ENCODE measurements at regions not wholly inside any gene's neighbourhood (a gene's known extent, or its start where the extent isn't known, plus 50 kb on each side); places are given as distances from the start of the nearest gene placed in this dataset.
"Not testable (repeated sequence)": the region's sequence is repeated elsewhere in the genome, so short reads cannot be mapped to it uniquely, and the experiment has no call there.

- no peak for DNase-seq (ENCODE audit: low read depth in 2 of 2)
Measured at GRCh38 chr17:72446525-72447250, 325.9 kb downstream of the SOX9 start.

GRCh38 chr17:72447251-72447640 lies 326.4 kb downstream of the SOX9 start:
- DNase-seq (ENCODE audit: low read depth in 2 of 2), result no peak

DNA sequence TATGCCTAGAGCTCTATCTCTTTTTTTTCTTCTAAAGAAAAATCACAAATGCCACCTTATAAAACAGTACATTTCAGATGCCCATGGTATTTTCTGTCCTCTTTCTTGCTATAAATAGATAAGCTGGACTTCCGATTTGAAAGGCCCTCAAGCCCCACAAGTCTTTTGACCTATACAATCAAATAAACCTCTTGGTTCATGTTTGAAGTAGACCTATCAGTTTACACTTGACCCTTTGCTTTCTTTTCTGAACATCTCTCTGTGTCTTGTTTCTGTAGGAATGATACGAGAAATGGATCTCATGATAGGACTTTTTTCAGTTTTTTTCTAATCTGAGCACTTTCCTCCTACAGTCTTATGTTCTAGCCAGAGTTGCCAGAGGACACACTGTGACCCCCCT lies 327.2 kb downstream of the SOX9 start:
- DNase-seq (ENCODE audit: low read depth in 2 of 2), result no peak

DNA sequence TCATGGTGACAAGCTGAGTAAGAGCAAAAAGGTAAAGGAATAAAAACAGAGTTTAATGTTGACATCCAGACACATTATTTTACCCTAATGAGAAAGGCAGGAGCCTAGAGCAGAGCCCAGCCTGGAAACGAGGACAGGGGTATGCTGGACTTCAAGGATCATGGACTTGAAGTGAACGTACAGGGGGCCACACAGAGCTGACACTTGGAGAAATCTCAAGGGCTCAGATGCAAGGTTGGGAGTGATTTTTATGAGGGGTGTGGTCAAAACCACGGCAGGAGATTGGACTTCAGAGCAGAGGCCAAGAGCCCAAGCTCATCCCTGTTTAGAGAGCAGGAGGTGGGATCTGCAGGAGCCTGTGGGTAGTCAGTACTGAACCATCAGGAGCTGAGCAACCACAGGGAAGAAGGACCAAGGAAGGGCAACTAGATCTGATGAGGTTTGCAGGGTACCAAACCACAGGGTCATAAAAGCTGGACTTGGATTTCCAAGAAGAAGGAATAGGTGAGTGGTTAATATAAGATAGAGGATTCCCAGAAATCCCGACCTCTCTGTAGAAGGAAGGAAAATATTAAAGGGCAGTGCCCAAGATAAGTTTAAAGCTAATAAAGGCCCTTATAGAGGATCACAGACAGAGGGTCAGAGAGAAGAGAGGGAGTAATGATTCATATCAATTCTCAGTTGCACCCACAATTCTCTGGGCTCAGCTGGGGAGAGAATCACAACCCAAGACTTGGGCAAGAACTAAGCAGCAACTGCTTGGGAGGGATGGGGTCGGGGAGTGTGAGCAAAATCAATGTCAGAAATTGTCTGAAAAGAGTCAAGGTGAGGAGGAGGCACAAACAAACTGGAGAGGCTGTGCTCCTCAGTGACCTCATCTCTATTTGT lies 331.7 kb downstream of the SOX9 start:
- no peak for DNase-seq (ENCODE audit: low read depth in 2 of 2)

GRCh38 chr17:72454342-72454741 lies 333.5 kb downstream of the SOX9 start:
- DNase-seq (ENCODE audit: low read depth in 2 of 2), result no peak

GRCh38 chr17:72455562-72455961 lies 334.7 kb downstream of the SOX9 start:
- DNase-seq (ENCODE audit: low read depth in 2 of 2), result no peak

DNA sequence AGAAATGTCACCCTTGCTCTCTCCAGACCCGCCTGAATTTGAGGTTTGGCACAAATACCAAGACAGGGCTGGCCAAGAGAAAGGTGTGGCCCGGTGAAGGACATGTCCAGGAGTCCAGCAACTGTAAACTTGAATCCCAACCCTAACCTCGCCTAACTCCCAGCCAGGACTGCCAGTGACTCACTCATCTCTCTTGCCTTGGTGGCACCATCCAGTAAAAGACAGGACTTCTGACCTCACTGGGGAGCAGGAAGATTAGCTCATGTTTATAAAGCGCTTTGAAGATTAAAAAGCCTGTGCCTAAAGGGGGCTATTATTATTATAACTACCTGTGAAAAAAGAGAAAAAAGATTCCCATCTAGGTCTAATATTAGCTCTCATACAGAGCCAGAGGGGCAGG lies 335.3 kb downstream of the SOX9 start:
- DNase-seq (ENCODE audit: low read depth in 2 of 2), result no peak

DNA sequence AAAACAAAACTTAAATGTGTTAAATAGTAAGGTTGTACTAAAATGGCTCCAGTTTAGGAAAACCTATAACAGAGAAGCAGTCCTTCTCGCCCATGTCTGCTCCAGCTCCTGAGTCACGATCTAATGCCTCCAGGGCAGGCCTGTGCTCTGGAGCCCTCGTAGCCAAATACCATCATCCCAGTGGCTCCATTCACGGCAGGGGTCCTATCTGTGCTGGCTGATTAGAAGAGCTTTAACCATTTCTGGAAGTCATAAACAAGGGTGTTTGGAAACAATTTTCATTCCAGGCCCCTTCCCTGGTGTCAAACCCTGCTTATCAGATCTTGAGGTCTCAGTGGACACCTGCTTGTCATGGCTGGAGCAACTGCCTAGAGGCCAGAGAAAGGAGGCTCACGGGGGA lies 336.9 kb downstream of the SOX9 start:
- no peak for DNase-seq (ENCODE audit: low read depth in 2 of 2)

DNA sequence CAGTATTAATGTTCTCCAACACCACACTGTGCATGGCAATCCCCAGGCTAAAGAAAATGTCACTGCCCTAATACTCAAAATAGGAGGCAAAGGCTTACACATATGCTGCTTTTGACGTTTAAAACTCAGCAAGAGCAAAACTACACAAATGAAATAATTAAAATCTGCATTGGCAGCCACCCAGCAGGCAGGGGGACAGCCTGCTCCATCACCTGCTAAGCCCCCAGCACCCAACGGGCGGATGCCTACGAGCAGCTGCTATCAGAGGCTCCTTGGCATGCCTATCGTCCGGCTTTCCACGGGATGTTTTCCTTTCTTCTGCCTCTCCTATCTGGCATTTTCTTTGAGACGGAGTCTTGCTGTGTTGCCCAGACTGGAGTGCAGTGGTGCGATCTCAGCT lies 337.5 kb downstream of the SOX9 start:
- DNase-seq (ENCODE audit: low read depth in 2 of 2), result no peak

DNA sequence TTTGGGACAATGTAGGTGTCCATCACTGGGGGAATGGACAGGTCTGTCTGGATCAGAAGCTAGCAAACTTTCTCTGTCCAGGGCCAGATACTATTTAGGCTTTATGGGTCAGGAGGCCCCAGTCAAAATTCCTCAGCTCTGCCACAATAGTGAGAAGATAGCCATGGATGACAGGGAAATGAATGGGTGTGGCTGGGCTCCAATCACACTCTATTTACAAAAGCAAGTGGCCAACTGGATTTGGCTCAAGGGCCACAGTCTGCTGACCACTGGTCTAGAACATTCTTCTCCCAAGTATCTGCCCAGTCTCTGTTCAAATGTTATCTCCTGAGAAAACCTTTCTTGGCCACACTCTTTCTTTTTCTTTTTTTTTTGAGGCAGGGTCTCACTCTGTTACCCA lies 339.9 kb downstream of the SOX9 start:
- no peak for DNase-seq (ENCODE audit: low read depth in 2 of 2)

DNA sequence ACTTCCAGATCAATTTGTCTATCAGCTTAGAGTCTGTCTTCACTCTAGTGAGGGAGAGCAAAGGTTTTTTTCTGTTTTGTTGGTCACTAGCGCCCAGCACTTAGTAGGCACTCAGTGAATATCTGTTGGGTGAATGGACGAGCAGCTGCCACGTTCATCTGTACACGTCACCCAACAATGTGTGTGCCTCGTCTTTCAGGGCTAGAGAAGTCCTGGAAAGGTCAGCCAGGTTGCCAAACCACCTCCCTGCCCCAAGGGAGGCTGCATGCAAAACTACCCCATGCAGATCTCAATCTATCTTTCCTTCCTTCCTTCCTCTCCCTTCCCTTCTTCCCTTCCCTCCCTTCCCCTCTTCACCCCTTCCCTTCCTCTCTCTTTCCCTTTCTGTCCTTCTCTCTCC lies 340.9 kb downstream of the SOX9 start:
- DNase-seq (ENCODE audit: low read depth in 2 of 2), result no peak

GRCh38 chr17:72462407-72462806 lies 341.6 kb downstream of the SOX9 start:
- no peak for DNase-seq (ENCODE audit: low read depth in 2 of 2)

GRCh38 chr17:72462814-72463213 lies 342.0 kb downstream of the SOX9 start:
- DNase-seq (ENCODE audit: low read depth in 2 of 2), result no peak

GRCh38 chr17:72463287-72464102 lies 342.7 kb downstream of the SOX9 start:
- DNase-seq (ENCODE audit: low read depth in 2 of 2), result no peak

DNA sequence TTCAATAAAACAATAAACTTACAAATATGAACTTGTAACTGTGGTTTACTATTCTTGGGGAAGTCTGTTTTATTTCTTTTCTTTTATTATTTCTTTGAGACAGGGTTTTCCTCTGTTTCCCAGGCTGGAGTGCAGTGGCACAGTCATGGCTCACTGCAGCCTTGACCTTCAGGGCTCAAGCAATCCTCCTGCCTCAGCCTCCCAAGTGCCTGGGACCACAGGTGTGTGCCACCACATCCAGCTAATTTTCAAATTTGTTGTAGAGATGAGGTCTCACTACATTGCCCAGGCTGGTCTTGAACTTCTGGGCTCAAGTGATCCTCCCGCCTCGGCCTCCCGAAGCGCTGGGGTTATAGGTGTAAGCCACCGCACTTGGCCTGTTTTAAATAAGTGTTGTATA lies 343.4 kb downstream of the SOX9 start:
- not testable (repeated sequence) for DNase-seq (ENCODE audit: low read depth in 2 of 2)

DNA sequence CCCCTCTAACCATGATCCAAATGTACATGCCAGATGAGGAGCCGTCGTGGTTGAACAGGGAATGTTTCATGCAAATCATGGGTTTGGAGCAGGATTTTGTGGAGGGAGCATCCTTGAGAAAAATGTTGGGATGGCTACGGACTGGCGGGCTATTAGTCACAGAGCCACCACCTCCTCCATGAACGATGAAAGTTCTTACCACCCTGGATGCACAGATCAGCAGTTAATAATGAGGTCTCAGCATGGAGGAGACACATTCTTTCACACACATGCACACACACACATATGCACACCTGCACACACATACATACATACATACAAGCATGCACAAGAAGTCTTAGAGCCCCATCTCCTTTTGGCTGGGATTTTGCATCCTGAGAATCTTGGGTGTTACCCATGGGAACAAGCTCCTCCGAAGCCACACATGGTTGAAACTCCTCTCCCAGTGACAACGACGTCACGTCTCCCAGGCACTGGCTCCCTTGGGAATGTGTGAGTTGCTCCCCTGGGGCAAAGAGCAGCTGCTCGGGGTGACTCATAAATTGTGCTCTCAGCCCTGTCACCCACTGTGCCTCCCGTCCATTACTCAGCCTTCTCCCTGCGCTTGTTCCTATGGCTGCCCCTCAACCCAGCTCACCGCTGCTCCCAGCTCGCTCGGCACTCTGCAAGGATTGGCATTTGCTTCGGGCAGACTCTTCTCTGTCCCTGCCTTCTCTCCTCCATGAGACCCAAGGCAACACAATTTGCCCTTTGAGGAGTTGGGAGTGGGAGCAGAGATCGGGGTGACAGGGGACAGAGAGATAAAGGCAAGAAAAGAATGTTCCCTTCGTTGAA lies 344.6 kb downstream of the SOX9 start:
- no peak for DNase-seq (ENCODE audit: low read depth in 2 of 2)

- DNase-seq (ENCODE audit: low read depth in 2 of 2), result no peak
Measured at GRCh38 chr17:72466199-72466598, 345.4 kb downstream of the SOX9 start.

- no peak for DNase-seq (ENCODE audit: low read depth in 2 of 2)
Measured at GRCh38 chr17:72466606-72467005, 345.8 kb downstream of the SOX9 start.

GRCh38 chr17:72467841-72468653 lies 347.2 kb downstream of the SOX9 start:
- DNase-seq (ENCODE audit: low read depth in 2 of 2), result no peak

DNA sequence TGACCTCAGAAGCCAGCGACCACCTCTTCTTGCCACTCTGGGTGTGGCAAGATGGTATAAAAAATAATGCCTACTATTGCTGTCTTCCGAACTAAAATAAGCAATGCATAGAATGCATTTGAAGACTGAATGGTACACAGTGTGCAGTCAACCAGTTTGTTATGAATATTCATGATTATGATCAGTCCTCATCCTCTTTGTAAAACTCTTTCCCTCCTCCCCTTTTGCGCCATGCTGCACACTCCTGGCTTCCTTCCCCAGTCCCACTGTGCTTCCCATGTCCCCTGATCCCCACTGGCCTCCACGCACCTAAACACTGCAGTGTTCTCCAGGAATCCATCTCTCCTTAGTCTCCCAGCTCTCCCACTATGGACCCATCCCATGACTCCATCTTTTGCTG lies 348.0 kb downstream of the SOX9 start:
- no peak for DNase-seq (ENCODE audit: low read depth in 2 of 2)
